ENCODE measurements at regions not wholly inside any gene's neighbourhood (a gene's known extent, or its start where the extent isn't known, plus 50 kb on each side); places are given as distances from the start of the nearest gene placed in this dataset.

DNA sequence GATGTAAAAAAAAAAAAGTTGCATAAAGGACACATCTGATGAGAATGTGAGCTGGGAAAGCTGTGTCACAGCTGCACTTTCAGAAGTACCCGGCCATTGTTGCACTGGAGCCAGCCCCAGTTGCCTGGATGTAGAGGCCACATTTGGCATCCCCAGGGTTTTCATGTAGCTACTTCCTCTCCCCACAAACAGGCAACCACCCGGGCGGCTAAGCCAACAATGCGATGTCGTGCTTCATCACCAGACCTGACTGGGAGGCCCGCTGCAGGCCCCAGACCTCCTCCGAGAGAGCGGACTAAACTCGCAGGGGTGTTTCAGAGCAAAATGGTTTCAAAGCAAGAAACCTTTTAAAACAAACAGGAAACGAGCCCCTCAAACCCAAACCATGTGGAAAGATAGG, 142.3 kb downstream of the TMCO5A start:
- TF ChIP-seq, protein P1, sequence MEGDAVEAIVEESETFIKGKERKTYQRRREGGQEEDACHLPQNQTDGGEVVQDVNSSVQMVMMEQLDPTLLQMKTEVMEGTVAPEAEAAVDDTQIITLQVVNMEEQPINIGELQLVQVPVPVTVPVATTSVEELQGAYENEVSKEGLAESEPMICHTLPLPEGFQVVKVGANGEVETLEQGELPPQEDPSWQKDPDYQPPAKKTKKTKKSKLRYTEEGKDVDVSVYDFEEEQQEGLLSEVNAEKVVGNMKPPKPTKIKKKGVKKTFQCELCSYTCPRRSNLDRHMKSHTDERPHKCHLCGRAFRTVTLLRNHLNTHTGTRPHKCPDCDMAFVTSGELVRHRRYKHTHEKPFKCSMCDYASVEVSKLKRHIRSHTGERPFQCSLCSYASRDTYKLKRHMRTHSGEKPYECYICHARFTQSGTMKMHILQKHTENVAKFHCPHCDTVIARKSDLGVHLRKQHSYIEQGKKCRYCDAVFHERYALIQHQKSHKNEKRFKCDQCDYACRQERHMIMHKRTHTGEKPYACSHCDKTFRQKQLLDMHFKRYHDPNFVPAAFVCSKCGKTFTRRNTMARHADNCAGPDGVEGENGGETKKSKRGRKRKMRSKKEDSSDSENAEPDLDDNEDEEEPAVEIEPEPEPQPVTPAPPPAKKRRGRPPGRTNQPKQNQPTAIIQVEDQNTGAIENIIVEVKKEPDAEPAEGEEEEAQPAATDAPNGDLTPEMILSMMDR (IDR thresholded peaks at IDR 0.05): no peak
- TF ChIP-seq POLR2A (IDR thresholded peaks at IDR 0.05): no peak
